ENCODE measurements at regions not wholly inside any gene's neighbourhood (a gene's known extent, or its start where the extent isn't known, plus 50 kb on each side); places are given as distances from the start of the nearest gene placed in this dataset.

DNA sequence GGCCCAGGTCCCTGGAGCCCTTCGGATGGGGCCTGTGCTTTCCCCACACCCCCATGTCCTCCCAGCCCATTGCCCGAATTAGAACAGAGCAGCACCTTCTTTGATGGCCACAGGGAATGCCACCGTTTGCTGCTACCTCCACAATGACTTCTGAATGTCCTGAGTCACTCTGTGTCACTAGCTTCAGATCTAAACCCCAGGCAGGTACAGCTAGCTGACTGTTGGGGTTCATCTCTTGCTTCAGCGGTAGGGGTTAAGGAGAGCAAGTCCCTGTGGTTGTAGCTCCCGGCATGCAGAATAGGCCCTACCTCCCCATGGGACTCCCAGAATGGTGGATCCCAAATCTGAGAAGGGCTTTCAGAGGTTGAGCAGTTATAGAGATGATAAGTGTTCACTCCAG, 291.1 kb upstream of the POU3F1 start:
- no peak for TF ChIP-seq POLR2A (IDR thresholded peaks at IDR 0.05)
- TF ChIP-seq, protein P1, sequence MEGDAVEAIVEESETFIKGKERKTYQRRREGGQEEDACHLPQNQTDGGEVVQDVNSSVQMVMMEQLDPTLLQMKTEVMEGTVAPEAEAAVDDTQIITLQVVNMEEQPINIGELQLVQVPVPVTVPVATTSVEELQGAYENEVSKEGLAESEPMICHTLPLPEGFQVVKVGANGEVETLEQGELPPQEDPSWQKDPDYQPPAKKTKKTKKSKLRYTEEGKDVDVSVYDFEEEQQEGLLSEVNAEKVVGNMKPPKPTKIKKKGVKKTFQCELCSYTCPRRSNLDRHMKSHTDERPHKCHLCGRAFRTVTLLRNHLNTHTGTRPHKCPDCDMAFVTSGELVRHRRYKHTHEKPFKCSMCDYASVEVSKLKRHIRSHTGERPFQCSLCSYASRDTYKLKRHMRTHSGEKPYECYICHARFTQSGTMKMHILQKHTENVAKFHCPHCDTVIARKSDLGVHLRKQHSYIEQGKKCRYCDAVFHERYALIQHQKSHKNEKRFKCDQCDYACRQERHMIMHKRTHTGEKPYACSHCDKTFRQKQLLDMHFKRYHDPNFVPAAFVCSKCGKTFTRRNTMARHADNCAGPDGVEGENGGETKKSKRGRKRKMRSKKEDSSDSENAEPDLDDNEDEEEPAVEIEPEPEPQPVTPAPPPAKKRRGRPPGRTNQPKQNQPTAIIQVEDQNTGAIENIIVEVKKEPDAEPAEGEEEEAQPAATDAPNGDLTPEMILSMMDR (IDR thresholded peaks at IDR 0.05): no peak
- H3K4me1 ChIP-seq: no peaks in the 10 kb centered on the region
- DNase-seq: no peak
- no peaks in the 10 kb centered on the region for H3K9me3 ChIP-seq
- no peaks in the 10 kb centered on the region for H3K36me3 ChIP-seq
- no peaks in the 10 kb centered on the region for H3K27me3 ChIP-seq
- H3K27ac ChIP-seq: no peak overlapping the region
- no peak overlapping the region for H3K4me3 ChIP-seq

DNA sequence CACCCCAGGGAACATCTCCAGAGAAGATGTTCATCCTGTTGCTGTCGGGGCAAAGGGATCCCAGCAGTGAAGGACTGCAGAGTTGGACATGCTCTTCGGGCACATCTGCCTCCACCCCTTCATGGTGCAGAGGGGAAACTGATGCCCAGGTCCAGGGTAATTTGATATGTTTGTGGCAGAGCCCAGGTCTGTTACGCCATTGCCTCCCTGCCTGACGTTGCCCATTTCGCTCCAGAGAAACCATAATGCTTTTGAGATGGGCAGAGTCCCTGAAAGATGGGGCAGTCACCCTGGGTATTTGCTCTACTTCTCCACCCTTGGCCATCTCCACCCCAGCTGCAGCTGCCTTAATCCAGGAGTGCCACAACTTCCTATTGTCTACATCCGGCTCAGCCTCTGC, 290.4 kb upstream of the POU3F1 start:
- H3K9me3 ChIP-seq: no peaks in the 10 kb centered on the region
- no peak for TF ChIP-seq POLR2A (IDR thresholded peaks at IDR 0.05)
- TF ChIP-seq, protein P1 (IDR thresholded peaks at IDR 0.05): no peak
- no peaks in the 10 kb centered on the region for H3K4me1 ChIP-seq
- DNase-seq: no peak
- H3K27ac ChIP-seq: no peak overlapping the region
- no peaks in the 10 kb centered on the region for H3K27me3 ChIP-seq
- no peak overlapping the region for H3K4me3 ChIP-seq
- H3K36me3 ChIP-seq: no peaks in the 10 kb centered on the region

DNA sequence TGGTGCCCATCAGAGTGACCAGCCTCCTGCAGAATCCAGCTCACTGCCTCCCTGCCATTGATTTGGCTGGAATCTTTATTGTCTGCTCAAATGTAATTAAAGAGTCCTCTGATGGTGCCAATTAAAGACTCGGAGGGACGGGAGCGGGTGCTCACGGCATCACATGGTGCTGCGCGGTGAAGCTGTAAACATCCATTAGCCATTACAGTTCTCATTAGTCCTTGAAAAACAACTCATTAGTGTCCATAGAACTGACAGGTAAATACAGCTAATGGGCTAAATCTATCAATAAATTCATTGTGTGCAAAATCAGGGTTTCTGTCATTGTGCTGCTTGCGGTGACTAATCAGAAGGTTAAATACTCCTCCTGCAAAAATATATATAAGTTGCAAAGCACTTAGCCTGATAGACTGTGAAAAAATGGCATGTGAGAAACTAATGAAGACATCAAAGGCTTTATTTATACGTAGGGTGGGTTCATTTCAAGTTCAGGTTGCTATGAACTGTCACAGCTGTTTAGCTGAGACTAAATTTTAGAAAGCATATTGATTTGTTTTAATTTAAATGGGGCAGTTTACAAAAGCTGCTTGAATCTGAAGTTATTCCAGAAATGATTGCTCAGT, 289.8 kb upstream of the POU3F1 start:
- H3K9me3 ChIP-seq: no peaks in the 10 kb centered on the region
- H3K36me3 ChIP-seq: no peaks in the 10 kb centered on the region
- DNase-seq: no peak
- H3K27ac ChIP-seq: no peak overlapping the region
- H3K4me3 ChIP-seq: no peak overlapping the region
- no peaks in the 10 kb centered on the region for H3K27me3 ChIP-seq
- H3K4me1 ChIP-seq: no peaks in the 10 kb centered on the region
- TF ChIP-seq, protein P1 (IDR thresholded peaks at IDR 0.05): no peak
- no peak for TF ChIP-seq POLR2A (IDR thresholded peaks at IDR 0.05)

DNA sequence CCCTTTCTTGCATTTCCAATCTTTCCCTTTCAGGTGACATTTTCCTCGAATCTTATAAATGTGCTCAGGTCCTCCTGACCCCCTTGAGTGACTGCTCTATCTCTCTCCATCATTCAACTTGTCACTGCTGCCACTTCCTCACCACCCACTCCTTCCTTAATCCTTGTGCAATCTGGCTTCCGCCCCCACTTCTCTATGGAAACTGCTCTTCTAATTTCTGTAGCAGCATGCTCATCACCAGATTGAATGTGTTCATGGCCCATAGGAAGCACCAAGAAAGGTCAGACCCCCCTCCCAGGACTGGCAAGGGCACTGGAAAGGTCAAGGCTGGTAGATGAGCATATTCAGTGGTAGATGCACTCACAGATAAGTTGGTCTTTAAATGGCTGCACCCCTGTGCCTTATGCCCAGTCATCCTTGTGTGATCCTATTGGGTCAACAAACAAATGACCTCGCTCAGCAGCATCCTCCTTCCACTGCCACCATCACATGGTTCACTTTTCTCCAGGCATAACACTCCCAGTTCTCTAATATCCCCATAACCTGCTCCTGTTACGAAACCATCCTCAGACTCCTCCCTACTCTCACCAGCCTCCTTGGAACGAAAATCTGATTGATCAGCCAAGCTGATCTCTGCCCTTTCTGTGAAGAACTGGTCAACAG, 288.5 kb upstream of the POU3F1 start:
- H3K4me1 ChIP-seq: no peaks in the 10 kb centered on the region
- DNase-seq: no peak
- H3K4me3 ChIP-seq: no peak overlapping the region
- no peaks in the 10 kb centered on the region for H3K36me3 ChIP-seq
- H3K27me3 ChIP-seq: no peaks in the 10 kb centered on the region
- H3K9me3 ChIP-seq: no peaks in the 10 kb centered on the region
- no peak overlapping the region for H3K27ac ChIP-seq
- no peak for TF ChIP-seq POLR2A (IDR thresholded peaks at IDR 0.05)
- TF ChIP-seq, protein P1 (IDR thresholded peaks at IDR 0.05): no peak

- H3K4me1 ChIP-seq: no peaks in the 10 kb centered on the region
- no peaks in the 10 kb centered on the region for H3K27me3 ChIP-seq
- H3K27ac ChIP-seq: no peak overlapping the region
- no peak overlapping the region for H3K4me3 ChIP-seq
- no peak for DNase-seq
- H3K36me3 ChIP-seq: no peaks in the 10 kb centered on the region
- H3K9me3 ChIP-seq: no peaks in the 10 kb centered on the region
- TF ChIP-seq POLR2A (IDR thresholded peaks at IDR 0.05): no peak
- TF ChIP-seq, protein P1 (IDR thresholded peaks at IDR 0.05): no peak
Observed at GRCh38 chr1:38332649-38333310, 286.2 kb upstream of the POU3F1 start.
